ENCODE measurements at regions not wholly inside any gene's neighbourhood (a gene's known extent, or its start where the extent isn't known, plus 50 kb on each side); places are given as distances from the start of the nearest gene placed in this dataset.

GRCh38 chr10:4051641-4052151 lies 266.7 kb upstream of the KLF6 start:
- no peak for DNase-seq (ENCODE audit: low read depth)

GRCh38 chr10:4051011-4051640 lies 266.1 kb upstream of the KLF6 start:
- DNase-seq (ENCODE audit: low read depth) = no peak

GRCh38 chr10:4050061-4050460 lies 265.1 kb upstream of the KLF6 start:
- no peak for DNase-seq (ENCODE audit: low read depth)

GRCh38 chr10:4049348-4049747 lies 264.3 kb upstream of the KLF6 start:
- no peak for DNase-seq (ENCODE audit: low read depth)

- no peak for DNase-seq (ENCODE audit: low read depth)
These were observed 263.3 kb upstream of the KLF6 start for GRCh38 chr10:4048236-4048864.

- no peak for DNase-seq (ENCODE audit: low read depth)
These were observed 261.8 kb upstream of the KLF6 start for GRCh38 chr10:4046712-4047354.

GRCh38 chr10:4046030-4046429 lies 261.0 kb upstream of the KLF6 start:
- DNase-seq (ENCODE audit: low read depth) = no peak

- DNase-seq (ENCODE audit: low read depth) = no peak
These were observed 259.1 kb upstream of the KLF6 start for GRCh38 chr10:4043897-4044665.

GRCh38 chr10:4041635-4042034 lies 256.6 kb upstream of the KLF6 start:
- DNase-seq (ENCODE audit: low read depth) = no peak

- no peak for DNase-seq (ENCODE audit: low read depth)
These were observed 253.0 kb upstream of the KLF6 start for GRCh38 chr10:4038000-4038399.

- DNase-seq (ENCODE audit: low read depth) = no peak
These were observed 250.6 kb upstream of the KLF6 start for GRCh38 chr10:4035599-4035945.

GRCh38 chr10:4034907-4035598 lies 250.0 kb upstream of the KLF6 start:
- DNase-seq (ENCODE audit: low read depth) = no peak

- DNase-seq (ENCODE audit: low read depth) = no peak
These were observed 248.4 kb upstream of the KLF6 start for GRCh38 chr10:4033341-4033896.

GRCh38 chr10:4029866-4030265 lies 244.9 kb upstream of the KLF6 start:
- no peak for DNase-seq (ENCODE audit: low read depth)

- no peak for DNase-seq (ENCODE audit: low read depth)
These were observed 244.0 kb upstream of the KLF6 start for GRCh38 chr10:4028854-4029583.

- no peak for DNase-seq (ENCODE audit: low read depth)
These were observed 243.0 kb upstream of the KLF6 start for GRCh38 chr10:4028027-4028471.

GRCh38 chr10:4025339-4025738 lies 240.3 kb upstream of the KLF6 start:
- DNase-seq (ENCODE audit: low read depth) = no peak

GRCh38 chr10:4024516-4025245 lies 239.7 kb upstream of the KLF6 start:
- DNase-seq (ENCODE audit: low read depth) = no peak

- no peak for DNase-seq (ENCODE audit: low read depth)
These were observed 239.0 kb upstream of the KLF6 start for GRCh38 chr10:4024027-4024426.

- no peak for DNase-seq (ENCODE audit: low read depth)
These were observed 237.5 kb upstream of the KLF6 start for GRCh38 chr10:4022473-4022872.

All from T-helper 22 cell (primary cell).